T-helper 1 cell treated with Interleukin-12 subunit alpha and Interleukin-12 subunit beta and Interleukin-4 antibody, amounts not matched to agents 30 ng/mL and 1 ng/mL, for 36 hours (primary cell): ENCODE measurements at regions not wholly inside any gene's neighbourhood (a gene's known extent, or its start where the extent isn't known, plus 50 kb on each side); places are given as distances from the start of the nearest gene placed in this dataset.
"Not testable (repeated sequence)": the region's sequence is repeated elsewhere in the genome, so short reads cannot be mapped to it uniquely, and the experiment has no call there.

Experiments used
- intact Hi-C: fragments of 100-400 bp; cut with micrococcal nuclease; formaldehyde crosslinking; loops from one replicate; pipeline ENCODE4 v1.15.1; 2024

- intact Hi-C loops, result not testable (repeated sequence)
These were observed 351.7 kb upstream of the FRG2C start for GRCh38 chr3:75312469-75312868.

- intact Hi-C loops, result not testable (repeated sequence)
These were observed 344.4 kb upstream of the FRG2C start for GRCh38 chr3:75319776-75320175.

DNA sequence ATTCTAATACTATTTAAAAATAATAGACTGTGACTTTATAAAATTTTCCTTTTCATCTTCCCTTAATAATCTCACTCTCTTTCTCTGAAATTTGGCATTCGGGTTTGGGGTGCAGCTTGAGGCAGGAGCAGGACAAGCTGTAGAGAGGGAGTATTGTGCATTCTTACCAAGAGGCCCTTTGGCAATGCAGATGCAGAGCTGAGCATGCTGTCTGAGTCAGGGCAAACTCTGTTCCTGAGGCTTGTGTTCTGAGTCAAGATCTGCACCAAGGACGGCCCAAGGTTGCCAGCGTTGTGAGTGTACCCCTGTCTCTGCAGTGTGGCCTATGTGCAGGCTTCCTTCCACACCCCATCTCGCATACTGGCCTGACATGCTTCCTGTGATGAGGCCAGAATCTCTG, 343.8 kb upstream of the FRG2C start:
- intact Hi-C loops, result no loop called here

- intact Hi-C loops, result no loop called here
These were observed 343.1 kb upstream of the FRG2C start for GRCh38 chr3:75321060-75321459.

GRCh38 chr3:75323936-75324335, 340.2 kb upstream of the FRG2C start:
- intact Hi-C loops, result not testable (repeated sequence)

GRCh38 chr3:75325716-75326115, 338.4 kb upstream of the FRG2C start:
- intact Hi-C loops, result no loop called here

DNA sequence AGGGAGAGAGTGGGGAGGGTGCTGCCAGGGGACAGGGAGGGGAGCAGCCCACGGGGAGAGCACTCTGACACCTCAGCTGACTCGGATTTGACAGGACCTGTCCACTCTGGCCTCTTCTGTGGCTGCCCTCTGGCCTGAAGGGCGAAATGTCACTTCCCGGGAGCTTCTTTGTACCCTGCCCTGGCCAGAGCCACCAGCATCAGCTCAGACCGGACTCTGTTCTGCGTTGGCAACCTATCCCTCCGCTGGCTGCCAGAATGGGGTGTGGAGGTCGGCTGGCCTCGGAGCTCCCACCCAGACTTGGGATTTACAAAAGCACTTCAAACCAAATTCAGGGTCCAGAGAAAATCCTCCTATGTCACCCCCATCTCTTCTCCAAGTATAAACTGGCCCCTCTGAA, 336.7 kb upstream of the FRG2C start:
- intact Hi-C loops, result no loop called here

- intact Hi-C loops, result no loop called here
These were observed 334.5 kb upstream of the FRG2C start for GRCh38 chr3:75329476-75330097.

DNA sequence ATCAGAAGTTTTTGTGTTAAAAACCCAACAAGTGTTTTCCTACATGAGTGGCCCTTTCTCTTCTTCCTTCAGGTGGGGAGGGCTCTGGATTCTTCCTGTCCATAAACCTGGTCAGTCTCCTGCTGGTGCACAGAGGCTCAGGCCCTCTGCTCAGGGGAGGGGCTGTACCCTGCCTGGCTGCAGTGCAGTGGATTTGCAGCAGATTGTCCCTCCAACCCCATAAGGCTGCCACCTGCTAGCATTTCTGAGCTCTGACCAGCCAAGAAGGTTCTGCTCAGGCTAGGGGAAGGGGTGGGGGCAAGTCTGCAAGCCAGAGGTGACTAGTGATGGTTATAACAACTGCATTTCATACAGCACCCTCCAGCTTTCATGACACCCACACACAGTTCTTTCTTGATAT, 333.7 kb upstream of the FRG2C start:
- intact Hi-C loops, result not testable (repeated sequence)

- intact Hi-C loops, result not testable (repeated sequence)
These were observed 332.0 kb upstream of the FRG2C start for GRCh38 chr3:75332090-75332489.

DNA sequence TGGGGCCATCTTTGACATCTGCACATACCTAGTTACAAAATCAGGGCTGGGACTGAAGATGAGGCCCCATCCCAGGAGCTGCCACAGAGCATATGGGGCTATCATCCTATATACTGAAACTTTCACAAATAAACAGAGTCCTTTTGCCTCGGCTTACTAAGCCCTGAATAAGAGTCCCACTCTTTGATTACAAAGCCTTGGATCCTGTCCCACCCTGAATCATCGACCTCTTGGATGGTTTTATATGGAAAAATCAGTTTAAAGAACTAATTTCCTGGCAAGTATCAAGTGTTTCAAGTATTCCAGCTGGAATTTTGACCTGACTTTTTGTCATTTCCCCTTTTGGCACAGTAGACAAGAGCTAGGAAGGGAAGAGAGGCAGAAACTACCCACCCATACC, 331.3 kb upstream of the FRG2C start:
- intact Hi-C loops, result no loop called here

GRCh38 chr3:75334299-75334698, 329.8 kb upstream of the FRG2C start:
- intact Hi-C loops, result no loop called here

- intact Hi-C loops, result no loop called here
These were observed 326.8 kb upstream of the FRG2C start for GRCh38 chr3:75337226-75337900.

GRCh38 chr3:75338342-75338741, 325.8 kb upstream of the FRG2C start:
- intact Hi-C loops, result no loop called here

- intact Hi-C loops, result no loop called here
These were observed 322.6 kb upstream of the FRG2C start for GRCh38 chr3:75341324-75342067.

- intact Hi-C loops, result no loop called here
These were observed 321.7 kb upstream of the FRG2C start for GRCh38 chr3:75342425-75342824.

GRCh38 chr3:75350536-75350935, 313.6 kb upstream of the FRG2C start:
- intact Hi-C loops, result not testable (repeated sequence)

DNA sequence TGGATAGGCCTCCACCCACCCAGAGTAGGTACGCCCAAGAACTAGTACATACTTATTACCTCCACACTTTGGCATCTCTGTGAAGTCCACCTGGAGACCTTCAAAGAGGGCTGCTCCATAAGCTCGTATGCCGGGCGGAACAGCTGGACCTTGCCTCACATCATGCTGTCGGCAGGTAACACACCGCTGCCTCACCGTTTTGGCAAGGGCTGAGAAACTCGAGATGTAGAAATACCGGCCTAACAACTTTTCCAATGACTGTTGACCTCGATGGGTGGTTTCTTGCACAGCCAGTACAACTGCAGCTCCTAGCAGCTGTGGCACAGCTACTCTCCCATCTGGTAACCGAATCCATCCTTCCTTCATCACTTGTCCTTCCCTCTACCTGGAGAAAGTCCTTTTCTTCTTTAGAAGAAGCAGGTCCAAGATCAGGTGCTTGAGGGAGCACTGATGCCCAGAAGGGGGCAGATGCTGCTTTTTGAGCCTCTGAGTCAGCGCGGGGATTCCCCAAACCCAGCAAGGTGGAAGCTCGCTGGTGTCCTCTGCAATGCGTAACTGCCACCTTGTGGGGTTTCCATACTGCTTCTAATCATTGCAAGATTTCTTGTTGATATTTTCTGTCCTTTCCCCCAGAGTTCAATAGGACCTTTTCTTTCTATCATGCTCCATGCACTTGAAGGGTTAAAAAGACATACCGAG, 301.9 kb upstream of the FRG2C start:
- intact Hi-C loops, result loop anchor here (1.0 kb wide), 1 partner anchor 67 kb away; no protein-coding TSS in a partner anchor

- intact Hi-C loops, result not testable (repeated sequence)
These were observed 291.2 kb upstream of the FRG2C start for GRCh38 chr3:75372964-75373363.

GRCh38 chr3:75379840-75380239, 284.3 kb upstream of the FRG2C start:
- intact Hi-C loops, result not testable (repeated sequence)

DNA sequence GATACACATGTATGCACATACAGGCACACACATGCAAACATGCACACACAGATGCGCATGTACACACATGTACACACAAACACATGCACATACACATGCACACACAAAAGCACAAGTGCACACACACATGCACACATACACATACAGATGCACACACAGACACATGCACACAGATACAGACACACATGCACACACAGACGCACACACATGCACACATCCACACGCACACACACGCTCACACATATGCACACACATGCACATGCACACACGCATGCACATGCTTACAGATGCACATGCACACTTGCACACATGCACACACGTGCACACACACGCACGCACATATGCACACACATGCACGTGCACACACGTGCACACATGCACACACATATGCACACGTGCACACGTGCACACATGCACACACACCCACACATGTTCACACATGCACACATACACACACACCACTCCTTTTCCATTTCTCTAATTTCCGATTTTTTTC, 283.8 kb upstream of the FRG2C start:
- intact Hi-C loops, result no loop called here

DNA sequence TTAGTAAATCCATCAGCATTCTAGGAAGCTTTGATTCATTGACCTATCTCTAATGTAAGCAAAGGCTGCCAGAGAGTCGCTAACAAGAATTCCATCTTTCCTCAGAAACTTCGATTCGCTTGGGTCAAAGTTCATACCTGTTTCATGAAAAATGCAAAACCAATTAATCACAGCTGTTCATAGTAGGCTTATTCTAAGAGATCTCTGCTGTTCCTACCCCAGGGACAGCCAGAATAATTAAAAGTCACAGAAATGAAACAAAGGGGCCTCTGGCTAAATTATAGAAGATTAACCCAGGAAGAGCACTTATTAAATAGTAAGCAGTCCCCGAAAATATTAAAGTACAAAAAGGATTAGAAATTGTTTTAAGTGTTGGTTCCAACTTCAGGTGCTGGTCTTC, 280.1 kb upstream of the FRG2C start:
- intact Hi-C loops, result not testable (repeated sequence)
